ENCODE measurements at regions not wholly inside any gene's neighbourhood (a gene's known extent, or its start where the extent isn't known, plus 50 kb on each side); places are given as distances from the start of the nearest gene placed in this dataset.
A peak's percentile ranks its signal among the peaks of the same experiment; 100 is the strongest.

DNA sequence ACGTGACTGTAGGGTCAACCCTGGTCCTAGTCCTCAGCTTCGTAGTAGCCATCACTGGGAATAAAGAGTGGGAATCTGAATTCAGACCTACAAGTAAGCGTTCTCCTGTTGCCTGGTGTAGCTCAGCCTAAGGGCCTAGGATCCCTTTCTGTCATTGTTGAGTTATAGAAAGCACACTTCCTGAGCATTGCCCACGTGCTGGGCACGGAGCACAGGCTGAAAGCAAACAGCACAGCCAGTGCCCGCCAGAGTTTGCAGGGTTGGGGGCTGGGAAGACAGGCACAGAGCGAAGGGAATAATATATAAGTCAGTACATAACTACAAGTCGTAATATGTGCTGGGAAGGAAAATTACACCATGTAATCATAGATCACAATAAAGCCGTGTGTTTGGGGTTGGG, 166.3 kb downstream of the TBXT start:
- Histone ChIP-seq H3K4me2 (ENCODE audit: low read depth, low read length) (no peak overlapping the region), H2BK15ac (ENCODE audit: low read depth, low read length) (peak overlapping the region; percentile 25; the same call in 2 of the 3 replicates), H3K9me3 (ENCODE audit: control insufficient read depth, insufficient read depth, low read length) (no peaks in the 10 kb centered on the region), H4K5ac (ENCODE audit: low read depth, low read length) (no peak overlapping the region), H3K9ac (ENCODE audit: low read depth, low read length) (no peak overlapping the region), H2AK9ac (replicated peaks; ENCODE audit: low read depth, low read length, poor library complexity) (no peak overlapping the region), H3K27me3 (ENCODE audit: control insufficient read depth, insufficient read depth, low read length) (no peaks in the 10 kb centered on the region), H3K4me1 (ENCODE audit: control insufficient read depth, insufficient read depth, low read length) (peaks cover 10% of the 10 kb centered on the region), H4K91ac (ENCODE audit: insufficient read depth, low read depth, low read length) (no peak overlapping the region; the same call in 1 of the 2 replicates), H2BK120ac (ENCODE audit: low read depth, low read length) (no peak overlapping the region), H3K79me1 (ENCODE audit: low read depth in 1 of 2, low read length in 2 of 2) (no peaks in the 10 kb centered on the region), H3K23ac (ENCODE audit: low read depth, low read length) (no peak overlapping the region), H3K18ac (ENCODE audit: low read depth, low read length) (no peak overlapping the region), H3K9me1 (ENCODE audit: insufficient read depth, low read length) (no peaks in the 10 kb centered on the region), H4K8ac (ENCODE audit: low read depth in 2 of 2, low read length in 2 of 2) (no peak overlapping the region), H3K4ac (ENCODE audit: low read depth, low read length) (no peak overlapping the region), H3K36me3 (ENCODE audit: control insufficient read depth, insufficient read depth, low read length) (no peaks in the 10 kb centered on the region), H3K14ac (replicated peaks; ENCODE audit: low read depth, low read length) (no peak overlapping the region), H3K27ac (ENCODE audit: insufficient read depth, low read length) (no peak overlapping the region), H2BK20ac (ENCODE audit: low read depth, low read length) (no peak overlapping the region), H3K56ac (ENCODE audit: extremely low read depth, insufficient read depth, low read length) (no peak overlapping the region), H4K20me1 (ENCODE audit: insufficient read depth, low read length) (no peaks in the 10 kb centered on the region), H2AK5ac (ENCODE audit: low read depth, low read length) (no peak overlapping the region; the same call in 1 of the 2 replicates), H2AFZ (replicated peaks; ENCODE audit: low read length, poor library complexity) (no peak overlapping the region), H2BK5ac (ENCODE audit: low read depth, low read length, poor library complexity, severe bottlenecking) (no peak overlapping the region), H3K4me3 (ENCODE audit: insufficient read depth, low read depth, low read length) (no peak overlapping the region)
- 78% methylated on average over 4 of the region's 9 CpGs; no CpG with 5 or more reads in 1 of the 2 experiments for WGBS, 2 experiments (ENCODE audit: extremely low coverage in 2 of 2, insufficient read length in 1 of 2)
- no peak for TF ChIP-seq SMC3 (IDR thresholded peaks at IDR 0.05; ENCODE audit: low read depth, low read length)
- TF ChIP-seq MXI1 (IDR thresholded peaks at IDR 0.05; ENCODE audit: borderline replicate concordance, low read depth, low read length), result no peak
- TF ChIP-seq RCOR1 (IDR thresholded peaks at IDR 0.05; ENCODE audit: insufficient replicate concordance, low read length), result no peak
- no peak for TF ChIP-seq MAZ (IDR thresholded peaks at IDR 0.05; ENCODE audit: borderline replicate concordance, low read depth, low read length)
- no peak for TF ChIP-seq FOS (IDR thresholded peaks at IDR 0.05; ENCODE audit: low read depth, low read length)
- no peak for TF ChIP-seq RFX5 (IDR thresholded peaks at IDR 0.05; ENCODE audit: low read depth, low read length)
- TF ChIP-seq, protein P1, sequence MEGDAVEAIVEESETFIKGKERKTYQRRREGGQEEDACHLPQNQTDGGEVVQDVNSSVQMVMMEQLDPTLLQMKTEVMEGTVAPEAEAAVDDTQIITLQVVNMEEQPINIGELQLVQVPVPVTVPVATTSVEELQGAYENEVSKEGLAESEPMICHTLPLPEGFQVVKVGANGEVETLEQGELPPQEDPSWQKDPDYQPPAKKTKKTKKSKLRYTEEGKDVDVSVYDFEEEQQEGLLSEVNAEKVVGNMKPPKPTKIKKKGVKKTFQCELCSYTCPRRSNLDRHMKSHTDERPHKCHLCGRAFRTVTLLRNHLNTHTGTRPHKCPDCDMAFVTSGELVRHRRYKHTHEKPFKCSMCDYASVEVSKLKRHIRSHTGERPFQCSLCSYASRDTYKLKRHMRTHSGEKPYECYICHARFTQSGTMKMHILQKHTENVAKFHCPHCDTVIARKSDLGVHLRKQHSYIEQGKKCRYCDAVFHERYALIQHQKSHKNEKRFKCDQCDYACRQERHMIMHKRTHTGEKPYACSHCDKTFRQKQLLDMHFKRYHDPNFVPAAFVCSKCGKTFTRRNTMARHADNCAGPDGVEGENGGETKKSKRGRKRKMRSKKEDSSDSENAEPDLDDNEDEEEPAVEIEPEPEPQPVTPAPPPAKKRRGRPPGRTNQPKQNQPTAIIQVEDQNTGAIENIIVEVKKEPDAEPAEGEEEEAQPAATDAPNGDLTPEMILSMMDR (conservative IDR thresholded peaks at IDR 0.05; ENCODE audit: low read depth, low read length), result no peak
- no peak for TF ChIP-seq NFE2L2 (IDR thresholded peaks at IDR 0.05; ENCODE audit: low read depth, low read length)
- no peak for TF ChIP-seq MAFK (IDR thresholded peaks at IDR 0.05; ENCODE audit: low read depth, low read length)
- TF ChIP-seq POLR2A (IDR thresholded peaks at IDR 0.05; ENCODE audit: low read depth, low read length), result no peak
- TF ChIP-seq, protein P2, sequence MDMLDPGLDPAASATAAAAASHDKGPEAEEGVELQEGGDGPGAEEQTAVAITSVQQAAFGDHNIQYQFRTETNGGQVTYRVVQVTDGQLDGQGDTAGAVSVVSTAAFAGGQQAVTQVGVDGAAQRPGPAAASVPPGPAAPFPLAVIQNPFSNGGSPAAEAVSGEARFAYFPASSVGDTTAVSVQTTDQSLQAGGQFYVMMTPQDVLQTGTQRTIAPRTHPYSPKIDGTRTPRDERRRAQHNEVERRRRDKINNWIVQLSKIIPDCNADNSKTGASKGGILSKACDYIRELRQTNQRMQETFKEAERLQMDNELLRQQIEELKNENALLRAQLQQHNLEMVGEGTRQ (IDR thresholded peaks at IDR 0.05; ENCODE audit: low read depth, low read length), result no peak
- TF ChIP-seq BHLHE40 (IDR thresholded peaks at IDR 0.05; ENCODE audit: low read depth, low read length), result no peak
- TF ChIP-seq RAD21 (IDR thresholded peaks at IDR 0.05; ENCODE audit: low read length), result no peak
- no peak for TF ChIP-seq ELK1 (IDR thresholded peaks at IDR 0.05; ENCODE audit: borderline replicate concordance, low read depth, low read length)
- dilution Hi-C loops (cut with HindIII; ENCODE audit: low sequenced_read_pairs, unreplicated experiment), result no loop called here
- in situ Hi-C loops (cut with MboI; ENCODE audit: low sequenced_read_pairs), result no loop called here
- DNase-seq (no peak), ATAC-seq (ENCODE audit: low read depth) (no peak)
- intact Hi-C loops (cut with micrococcal nuclease), result no loop called here
- BruUV-seq (replicated peaks), result no TSS peak
- CTCF ChIA-PET, result no interaction called here
- POLR2A ChIA-PET (ENCODE audit: unreplicated experiment), result no interaction called here
